ENCODE measurements at regions not wholly inside any gene's neighbourhood (a gene's known extent, or its start where the extent isn't known, plus 50 kb on each side); places are given as distances from the start of the nearest gene placed in this dataset.

DNA sequence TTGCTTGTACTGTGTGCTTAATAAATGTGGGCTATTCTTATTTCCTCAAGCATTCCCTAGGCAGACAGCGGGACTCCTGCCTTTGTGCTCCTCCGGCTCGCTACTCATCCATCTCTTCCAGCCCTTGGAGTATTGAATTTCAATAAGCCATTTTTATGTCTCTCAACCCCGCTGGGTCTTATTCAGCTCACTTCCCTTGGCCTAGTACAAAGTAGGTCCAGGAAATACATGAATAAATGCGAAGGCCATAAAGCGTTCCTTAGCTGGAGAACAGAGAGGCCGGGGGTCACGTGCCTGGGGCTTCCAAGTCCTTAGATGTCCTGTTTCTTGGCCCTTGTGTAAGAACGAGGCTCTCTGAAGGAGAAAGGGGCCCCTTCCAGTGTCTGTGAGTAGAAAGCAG is 236.7 kb upstream of the ASIC2 start:
- no peaks in the 10 kb centered on the region for H3K4me1 ChIP-seq
- H3K9me3 ChIP-seq = no peaks in the 10 kb centered on the region
- in situ Hi-C loops (cut with MboI; ENCODE audit: low pct_ligation_motif_present in 1 of 4, low pct_unique_long_range_greater_than_20kb in 1 of 4, low sequenced_read_pairs in 3 of 4) (loop anchor here in 1 of 4 donors (10.0 kb wide), 1 partner anchor 65 kb away; no protein-coding TSS in a partner anchor), intact Hi-C loops (cut with DNase I; ENCODE audit: low total_unique reads) (no loop called here)
- no peak overlapping the region for H3K27ac ChIP-seq
- WGBS, 2 donors (ENCODE audit: low coverage in 1 of 2) = 74 to 84% methylated on average over 8 to 9 of the region's 9 CpGs
- no peak overlapping the region for H3K4me3 ChIP-seq
- H3K27me3 ChIP-seq = no peaks in the 10 kb centered on the region
- DNase-seq = no peak
- no peaks in the 10 kb centered on the region for H3K36me3 ChIP-seq
- no peak for TF ChIP-seq EP300 (IDR thresholded peaks at IDR 0.05; ENCODE audit: low read depth)
- TF ChIP-seq, protein P1, sequence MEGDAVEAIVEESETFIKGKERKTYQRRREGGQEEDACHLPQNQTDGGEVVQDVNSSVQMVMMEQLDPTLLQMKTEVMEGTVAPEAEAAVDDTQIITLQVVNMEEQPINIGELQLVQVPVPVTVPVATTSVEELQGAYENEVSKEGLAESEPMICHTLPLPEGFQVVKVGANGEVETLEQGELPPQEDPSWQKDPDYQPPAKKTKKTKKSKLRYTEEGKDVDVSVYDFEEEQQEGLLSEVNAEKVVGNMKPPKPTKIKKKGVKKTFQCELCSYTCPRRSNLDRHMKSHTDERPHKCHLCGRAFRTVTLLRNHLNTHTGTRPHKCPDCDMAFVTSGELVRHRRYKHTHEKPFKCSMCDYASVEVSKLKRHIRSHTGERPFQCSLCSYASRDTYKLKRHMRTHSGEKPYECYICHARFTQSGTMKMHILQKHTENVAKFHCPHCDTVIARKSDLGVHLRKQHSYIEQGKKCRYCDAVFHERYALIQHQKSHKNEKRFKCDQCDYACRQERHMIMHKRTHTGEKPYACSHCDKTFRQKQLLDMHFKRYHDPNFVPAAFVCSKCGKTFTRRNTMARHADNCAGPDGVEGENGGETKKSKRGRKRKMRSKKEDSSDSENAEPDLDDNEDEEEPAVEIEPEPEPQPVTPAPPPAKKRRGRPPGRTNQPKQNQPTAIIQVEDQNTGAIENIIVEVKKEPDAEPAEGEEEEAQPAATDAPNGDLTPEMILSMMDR (IDR thresholded peaks at IDR 0.05) = no peak
- no peak for TF ChIP-seq POLR2A (IDR thresholded peaks at IDR 0.05)
- TF ChIP-seq POLR2AphosphoS5 (IDR thresholded peaks at IDR 0.05) = no peak

DNA sequence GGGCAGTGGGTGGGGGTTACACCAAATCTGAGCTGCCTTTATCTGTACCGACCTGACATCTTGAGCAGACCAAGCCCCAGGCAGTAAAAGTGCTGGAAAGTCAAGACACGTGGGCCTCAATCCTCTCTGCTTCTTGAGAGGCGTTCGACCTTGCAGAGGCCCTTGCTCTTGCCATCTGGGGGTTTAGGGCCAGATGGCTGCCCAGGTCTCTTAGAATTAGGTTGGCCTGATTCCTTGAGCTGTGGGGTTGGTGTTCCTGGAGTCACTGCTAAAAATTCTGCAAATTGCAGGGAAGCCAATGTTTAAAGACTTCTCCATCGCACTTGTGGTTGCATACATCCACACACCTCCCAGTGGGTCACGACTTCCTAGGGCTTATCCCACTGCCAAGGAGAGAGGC is 238.2 kb upstream of the ASIC2 start:
- Histone ChIP-seq H3K9me3 (no peaks in the 10 kb centered on the region), H3K27ac (no peak overlapping the region), H3K27me3 (no peaks in the 10 kb centered on the region), H3K4me1 (no peaks in the 10 kb centered on the region), H3K36me3 (no peaks in the 10 kb centered on the region), H3K4me3 (no peak overlapping the region)
- 60 to 80% methylated on average over 1 to 6 of the region's 6 CpGs for WGBS, 2 donors (ENCODE audit: low coverage in 1 of 2)
- TF ChIP-seq, protein P1 (IDR thresholded peaks at IDR 0.05) = no peak
- no peak for TF ChIP-seq POLR2A (IDR thresholded peaks at IDR 0.05)
- TF ChIP-seq EP300 (IDR thresholded peaks at IDR 0.05; ENCODE audit: low read depth) = no peak
- no peak for TF ChIP-seq POLR2AphosphoS5 (IDR thresholded peaks at IDR 0.05)
- in situ Hi-C loops (cut with MboI; ENCODE audit: low pct_ligation_motif_present in 1 of 4, low pct_unique_long_range_greater_than_20kb in 1 of 4, low sequenced_read_pairs in 3 of 4) (loop anchor here in 1 of 4 donors (10.0 kb wide), 1 partner anchor 63 kb away; no protein-coding TSS in a partner anchor), intact Hi-C loops (cut with DNase I; ENCODE audit: low total_unique reads) (no loop called here)
- no peak for DNase-seq

DNA sequence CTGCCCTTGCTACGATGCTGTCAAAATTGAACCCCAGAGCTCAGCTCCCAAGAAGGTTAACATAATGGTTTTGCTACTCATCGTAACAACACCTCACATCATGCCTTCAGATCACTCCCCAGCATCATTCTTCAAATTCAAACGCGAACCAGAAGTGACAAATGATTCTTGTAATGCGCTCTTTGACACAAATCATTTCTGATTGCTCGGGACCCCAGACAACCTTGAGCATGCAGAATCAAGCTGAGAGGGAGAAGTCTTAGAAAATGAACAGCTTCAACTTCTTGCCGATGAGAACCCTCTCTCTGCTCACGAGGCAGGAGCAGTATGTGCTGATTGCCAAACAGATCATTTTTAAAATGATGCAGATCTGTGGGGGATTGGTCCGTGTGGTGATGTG is 241.0 kb upstream of the ASIC2 start:
- Histone ChIP-seq H3K27ac (no peak overlapping the region), H3K4me3 (no peak overlapping the region), H3K27me3 (no peaks in the 10 kb centered on the region), H3K4me1 (no peaks in the 10 kb centered on the region), H3K9me3 (no peaks in the 10 kb centered on the region), H3K36me3 (no peaks in the 10 kb centered on the region)
- no peak for DNase-seq
- intact Hi-C loops (cut with DNase I; ENCODE audit: low total_unique reads) = no loop called here
- 83 to 89% methylated on average over 7 to 9 of the region's 9 CpGs for WGBS, 2 donors (ENCODE audit: low coverage in 1 of 2)
- TF ChIP-seq, protein P1 (IDR thresholded peaks at IDR 0.05) = no peak
- no peak for TF ChIP-seq POLR2AphosphoS5 (IDR thresholded peaks at IDR 0.05)
- TF ChIP-seq EP300 (IDR thresholded peaks at IDR 0.05; ENCODE audit: low read depth) = no peak
- no peak for TF ChIP-seq POLR2A (IDR thresholded peaks at IDR 0.05)
- in situ Hi-C loops (cut with MboI; ENCODE audit: low pct_ligation_motif_present in 1 of 4, low pct_unique_long_range_greater_than_20kb in 1 of 4, low sequenced_read_pairs in 3 of 4) = loop anchor here in 1 of 4 donors (10.0 kb wide), 1 partner anchor 61 kb away; no protein-coding TSS in a partner anchor

DNA sequence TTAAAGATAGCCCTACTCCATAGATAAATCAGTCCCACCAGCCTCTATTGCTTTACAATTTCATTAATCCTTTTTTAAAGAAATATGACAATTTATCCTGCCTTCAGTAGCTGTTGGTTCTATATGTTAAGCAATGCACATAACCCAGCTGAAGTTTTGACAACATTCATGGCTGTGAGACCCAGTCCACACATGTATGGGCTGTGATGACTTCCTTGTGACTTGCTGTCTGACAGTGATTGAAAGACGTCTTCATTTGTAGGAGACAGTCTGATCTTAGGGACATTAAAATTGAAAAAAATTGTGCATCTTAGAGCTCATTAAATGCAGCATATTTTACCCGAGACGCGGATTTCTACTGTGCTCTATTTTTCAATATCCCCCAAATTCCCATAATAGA is 252.0 kb upstream of the ASIC2 start:
- H3K4me3 ChIP-seq = no peak overlapping the region
- intact Hi-C loops (cut with DNase I; ENCODE audit: low total_unique reads) (no loop called here), in situ Hi-C loops (cut with MboI; ENCODE audit: low pct_ligation_motif_present in 1 of 4, low pct_unique_long_range_greater_than_20kb in 1 of 4, low sequenced_read_pairs in 3 of 4) (no loop called here)
- H3K9me3 ChIP-seq = no peaks in the 10 kb centered on the region
- H3K27ac ChIP-seq = no peak overlapping the region
- DNase-seq = no peak
- peaks cover 1% of the 10 kb centered on the region for H3K27me3 ChIP-seq
- 80 to 85% methylated on average over 1 to 4 of the region's 4 CpGs for WGBS, 2 donors (ENCODE audit: low coverage in 1 of 2)
- H3K4me1 ChIP-seq = no peaks in the 10 kb centered on the region
- no peaks in the 10 kb centered on the region for H3K36me3 ChIP-seq
- TF ChIP-seq POLR2AphosphoS5 (IDR thresholded peaks at IDR 0.05) (no peak), EP300 (IDR thresholded peaks at IDR 0.05; ENCODE audit: low read depth) (no peak), POLR2A (IDR thresholded peaks at IDR 0.05) (no peak)
- TF ChIP-seq, protein P1 (IDR thresholded peaks at IDR 0.05) = no peak

Measured in transverse colon (tissue), 4 donors.